DOHH2 (cell line): ENCODE measurements at regions not wholly inside any gene's neighbourhood (a gene's known extent, or its start where the extent isn't known, plus 50 kb on each side); places are given as distances from the start of the nearest gene placed in this dataset.

ENCODE experiments used
- H3F3A ChIP-seq: fragments of 200-600 bp; sonication (generic), shearing (Covaris generic); 2 replicates; pipeline ENCODE4 v1.6.0; 2016; ENCODE audit warnings: antibody characterized with exemption, mild to moderate bottlenecking; ENCODE audit not compliant: control insufficient read depth, insufficient read depth
- H3K27ac ChIP-seq: fragments of 200-600 bp; sonication (generic); 2 replicates; pipeline ENCODE4 v1.5.1; 2014; ENCODE audit warnings: low read depth, mild to moderate bottlenecking, low read length, moderate library complexity
- H3K27me3 ChIP-seq: fragments of 200-600 bp; sonication (generic); 2 replicates; pipeline ENCODE4 v1.6.1; 2014; ENCODE audit warnings: mild to moderate bottlenecking, low read length, mixed read lengths; ENCODE audit not compliant: control insufficient read depth
- H3K36me3 ChIP-seq: fragments of 200-600 bp; sonication (generic); 2 replicates; pipeline ENCODE4 v1.6.1; 2014; ENCODE audit warnings: mild to moderate bottlenecking, low read length, moderate library complexity, mixed read lengths; ENCODE audit not compliant: control insufficient read depth
- H3K4me1 ChIP-seq: fragments of 200-600 bp; sonication (generic); 2 replicates; pipeline ENCODE4 v1.6.1; 2014; ENCODE audit warnings: mild to moderate bottlenecking, low read length, mixed read lengths; ENCODE audit not compliant: control insufficient read depth
- H3K4me2 ChIP-seq: fragments of 200-600 bp; sonication (generic); 2 replicates; pipeline ENCODE4 v1.6.0; 2014; ENCODE audit warnings: mild to moderate bottlenecking, low read length, moderate library complexity
- H3K4me3 ChIP-seq: fragments of 200-600 bp; sonication (generic); 2 replicates; pipeline ENCODE4 v1.5.1; 2014; ENCODE audit warnings: mild to moderate bottlenecking, low read length, mixed read lengths
- H3K79me2 ChIP-seq: fragments of 200-600 bp; sonication (generic); 2 replicates; pipeline ENCODE4 v1.6.1; 2014; ENCODE audit warnings: mild to moderate bottlenecking, low read length, mixed read lengths; ENCODE audit not compliant: control insufficient read depth
- H3K9me2 ChIP-seq: fragments of 200-600 bp; sonication (generic); replicated peaks from 2 replicates; pipeline ENCODE4 v1.6.1; 2014; ENCODE audit warnings: mild to moderate bottlenecking, low read length, mixed read lengths; ENCODE audit not compliant: control insufficient read depth
- H3K9me3 ChIP-seq: fragments of 200-600 bp; sonication (generic); 2 replicates; pipeline ENCODE4 v1.6.1; 2014; ENCODE audit warnings: antibody characterized with exemption, low read length, mixed read lengths; ENCODE audit not compliant: control insufficient read depth, insufficient read depth
- H4K20me1 ChIP-seq: fragments of 200-600 bp; sonication (generic); 2 replicates; pipeline ENCODE4 v1.6.0; 2014; ENCODE audit warnings: low read depth, mild to moderate bottlenecking, antibody characterized with exemption, low read length, moderate library complexity; ENCODE audit not compliant: control insufficient read depth, insufficient read depth
- CTCF ChIP-seq: fragments of 200-600 bp; sonication (generic); IDR thresholded peaks from one replicate; pipeline ENCODE4 v1.5.1; 2014; ENCODE audit warnings: antibody characterized with exemption, mild to moderate bottlenecking, low read depth, low read length; ENCODE audit not compliant: poor library complexity, severe bottlenecking
- EZH2phosphoT487 ChIP-seq: fragments of 200-600 bp; sonication (generic); IDR thresholded peaks from 2 replicates; pipeline ENCODE4 v1.6.1; 2017; ENCODE audit warnings: borderline replicate concordance, mild to moderate bottlenecking, antibody characterized with exemption, low read length, moderate library complexity, mixed read lengths

- no peaks in the 10 kb centered on the region for H4K20me1 ChIP-seq
- H3K36me3 ChIP-seq: no peaks in the 10 kb centered on the region; the same call in 1 of the 2 replicates
- H3F3A ChIP-seq: no peaks in the 10 kb centered on the region
- H3K79me2 ChIP-seq: no peaks in the 10 kb centered on the region
- no peak for TF ChIP-seq CTCF
- no peak for TF ChIP-seq EZH2phosphoT487
- H3K4me3 ChIP-seq: no peak overlapping the region
- no peaks in the 10 kb centered on the region for H3K9me3 ChIP-seq
- no peaks in the 10 kb centered on the region for H3K4me1 ChIP-seq
- H3K4me2 ChIP-seq: no peak overlapping the region
- H3K27ac ChIP-seq: no peak overlapping the region
- H3K9me2 ChIP-seq: no peaks in the 10 kb centered on the region
- H3K27me3 ChIP-seq: no peaks in the 10 kb centered on the region
Measured at GRCh38 chr6:156390621-156391020, 386.6 kb upstream of the ARID1B start.

GRCh38 chr6:156389296-156389695, 387.9 kb upstream of the ARID1B start:
- H3F3A ChIP-seq: no peaks in the 10 kb centered on the region
- no peaks in the 10 kb centered on the region for H4K20me1 ChIP-seq
- H3K9me3 ChIP-seq: no peaks in the 10 kb centered on the region
- no peaks in the 10 kb centered on the region for H3K27me3 ChIP-seq
- H3K9me2 ChIP-seq: no peaks in the 10 kb centered on the region
- no peaks in the 10 kb centered on the region for H3K79me2 ChIP-seq
- H3K36me3 ChIP-seq: no peaks in the 10 kb centered on the region
- H3K4me2 ChIP-seq: no peak overlapping the region
- H3K4me1 ChIP-seq: no peaks in the 10 kb centered on the region
- H3K27ac ChIP-seq: no peak overlapping the region
- H3K4me3 ChIP-seq: no peak overlapping the region
- no peak for TF ChIP-seq EZH2phosphoT487
- TF ChIP-seq CTCF: no peak

- no peaks in the 10 kb centered on the region for H3K27me3 ChIP-seq
- no peaks in the 10 kb centered on the region for H3K36me3 ChIP-seq
- no peaks in the 10 kb centered on the region for H3K4me1 ChIP-seq
- H3K4me3 ChIP-seq: no peak overlapping the region
- H3K27ac ChIP-seq: no peak overlapping the region
- H3F3A ChIP-seq: no peaks in the 10 kb centered on the region
- H3K9me3 ChIP-seq: no peaks in the 10 kb centered on the region
- no peaks in the 10 kb centered on the region for H4K20me1 ChIP-seq
- H3K4me2 ChIP-seq: no peak overlapping the region
- no peaks in the 10 kb centered on the region for H3K79me2 ChIP-seq
- no peak for TF ChIP-seq EZH2phosphoT487
- no peak for TF ChIP-seq CTCF
- H3K9me2 ChIP-seq: no peaks in the 10 kb centered on the region
Measured at GRCh38 chr6:156387472-156387871, 389.7 kb upstream of the ARID1B start.

GRCh38 chr6:156383059-156383458, 394.1 kb upstream of the ARID1B start:
- H3K4me1 ChIP-seq: no peaks in the 10 kb centered on the region
- TF ChIP-seq EZH2phosphoT487 (no peak), CTCF (no peak)
- no peak overlapping the region for H3K27ac ChIP-seq

More at GRCh38 chr6:156383059-156383458, 394.1 kb upstream of the ARID1B start:
- H3K9me3 ChIP-seq: no peaks in the 10 kb centered on the region
- H3K27me3 ChIP-seq: no peaks in the 10 kb centered on the region
- no peaks in the 10 kb centered on the region for H3K79me2 ChIP-seq
- H3K4me2 ChIP-seq: no peak overlapping the region
- no peaks in the 10 kb centered on the region for H4K20me1 ChIP-seq
- no peaks in the 10 kb centered on the region for H3F3A ChIP-seq
- H3K36me3 ChIP-seq: no peaks in the 10 kb centered on the region
- no peak overlapping the region for H3K4me3 ChIP-seq
- H3K9me2 ChIP-seq: no peaks in the 10 kb centered on the region
